GM12878 (cell line): ENCODE measurements at regions not wholly inside any gene's neighbourhood (a gene's known extent, or its start where the extent isn't known, plus 50 kb on each side); places are given as distances from the start of the nearest gene placed in this dataset.

Experiments
- ATAC-seq: fragments of 200-7000 bp; cut with Tn5 transposase; 3 replicates; pipeline ENCODE4 v1.9.1; 2020; ENCODE audit warnings: mild to moderate bottlenecking, moderate library complexity
- BruUV-seq: library from RNA; stranded (reverse); fragments of 400-500 nt; replicated peaks from 2 replicates; lab custom pipeline; 2021; lab: Mats Ljungman, UMichigan
- CTCF ChIA-PET: fragments of 300-600 bp; sonication (Branson Sonifier 250); formaldehyde crosslinking; extraction: SDS; loops from one replicate; lab custom pipeline; 2021; ENCODE audit warnings: inconsistent platforms; lab: Yijun Ruan, JAX
- POLR2A ChIA-PET: fragments of 350-600 bp; formaldehyde crosslinking; extraction: SDS; loops from one replicate; lab custom pipeline; 2021; ENCODE audit warnings: inconsistent platforms; lab: Charles Lee
- RAD21 ChIA-PET: fragments of 300-600 bp; sonication (Branson Sonifier 250); formaldehyde crosslinking; loops from one replicate; lab custom pipeline; 2023; ENCODE audit warnings: antibody characterized with exemption; ENCODE audit not compliant: unreplicated experiment; lab: Charles Lee
- SMC1A ChIA-PET: fragments of 300-600 bp; sonication (Branson Sonifier 250); formaldehyde crosslinking; loops from one replicate; lab custom pipeline; 2023; ENCODE audit not compliant: unreplicated experiment, uncharacterized antibody; lab: Charles Lee
- DNase-seq: peaks from one replicate; pipeline ENCODE4 v3.0.0-alpha.2; 2011; ENCODE audit warnings: low read depth, low spot score
- FAIRE-seq: peaks from 3 replicates; lab custom pipeline; 2011; peaks lifted over from hg19 to GRCh38; lab: Jason Lieb, UNC
- H2AFZ ChIP-seq: 2 replicates; pipeline ENCODE4 v1.6.0; 2011; ENCODE audit warnings: low read depth, low read length, control low read depth; ENCODE audit not compliant: control insufficient read depth
- H3K27ac ChIP-seq: 2 replicates; pipeline ENCODE4 v1.5.1; 2011; ENCODE audit warnings: control low read depth; ENCODE audit not compliant: control insufficient read depth, insufficient read depth
- H3K27me3 ChIP-seq, 2 experiments: replicated peaks in 1 of 2; 2 replicates each; pipeline versions ENCODE4 v1.6.0 to v1.6.1; 2011; ENCODE audit warnings: low read length in 1 of 2; ENCODE audit not compliant: control insufficient read depth in 2 of 2, insufficient read depth in 2 of 2
- H3K36me3 ChIP-seq, 2 experiments: 2 replicates each; pipeline ENCODE4 v1.5.1; 2011; ENCODE audit warnings: low read length in 1 of 2; ENCODE audit not compliant: control insufficient read depth in 2 of 2, insufficient read depth in 2 of 2
- H3K4me1 ChIP-seq: 2 replicates; pipeline ENCODE4 v1.6.1; 2011; ENCODE audit warnings: mild to moderate bottlenecking, low read length, moderate library complexity, mixed read lengths; ENCODE audit not compliant: control insufficient read depth, insufficient read depth
- H3K4me2 ChIP-seq: 2 replicates; pipeline ENCODE4 v1.6.0; 2011; ENCODE audit warnings: control low read depth; ENCODE audit not compliant: control insufficient read depth, insufficient read depth
- H3K4me3 ChIP-seq: fragments of 200-600 bp; sonication (generic); 2 replicates; pipeline ENCODE4 v1.5.1; 2016
- H3K79me2 ChIP-seq: 2 replicates; pipeline ENCODE4 v1.6.0; 2011; ENCODE audit warnings: low read length; ENCODE audit not compliant: control insufficient read depth, insufficient read depth
- H3K9ac ChIP-seq: 2 replicates; pipeline ENCODE4 v1.8.0; 2011; ENCODE audit warnings: low read length, control low read depth, mixed read lengths; ENCODE audit not compliant: control insufficient read depth, insufficient read depth
- H3K9me3 ChIP-seq: replicated peaks from 3 replicates; pipeline ENCODE4 v1.5.1; 2011; ENCODE audit warnings: mild to moderate bottlenecking, low read length; ENCODE audit not compliant: control insufficient read depth, insufficient read depth
- H4K20me1 ChIP-seq: 2 replicates; pipeline ENCODE4 v1.6.0; 2011; ENCODE audit not compliant: control insufficient read depth, insufficient read depth
- CBX5 ChIP-seq: sonication (generic); IDR thresholded peaks from 2 replicates; pipeline ENCODE4 v1.6.1; 2016; ENCODE audit warnings: low read depth, moderate library complexity, mild to moderate bottlenecking, inconsistent platforms
- JUNB ChIP-seq: IDR thresholded peaks from 2 replicates; pipeline ENCODE4 v1.6.1; 2016; ENCODE audit warnings: antibody characterized with exemption, mild to moderate bottlenecking
- NFIC ChIP-seq: IDR thresholded peaks from 2 replicates; pipeline ENCODE4 v1.6.1; 2012; ENCODE audit warnings: low read depth, mild to moderate bottlenecking, inconsistent platforms, low read length, moderate library complexity
- NR2F1 ChIP-seq: fragments of 450-650 bp; conservative IDR thresholded peaks from 2 replicates; pipeline ENCODE4 v1.6.1; 2017; ENCODE audit warnings: mild to moderate bottlenecking
- PAX8 ChIP-seq: fragments of 450-650 bp; IDR thresholded peaks from 2 replicates; pipeline ENCODE4 v1.6.1; 2017; ENCODE audit warnings: mild to moderate bottlenecking, moderate library complexity
- POLR2AphosphoS2 ChIP-seq: IDR thresholded peaks from 2 replicates; pipeline ENCODE4 v1.6.1; 2011; ENCODE audit warnings: low read depth, mild to moderate bottlenecking, low read length, improper control_type of control experiment, moderate library complexity
- RUNX3 ChIP-seq: IDR thresholded peaks from 2 replicates; pipeline ENCODE4 v1.6.1; 2012; ENCODE audit warnings: low read length, inconsistent platforms
- SIX5 ChIP-seq: IDR thresholded peaks from 2 replicates; pipeline ENCODE4 v1.6.1; 2011; ENCODE audit warnings: mild to moderate bottlenecking, low read depth, low read length, moderate library complexity; ENCODE audit not compliant: severe bottlenecking
- TCF7 ChIP-seq: IDR thresholded peaks from 2 replicates; pipeline ENCODE4 v1.6.1; 2014; ENCODE audit warnings: antibody characterized with exemption, borderline replicate concordance
- WRNIP1 ChIP-seq: IDR thresholded peaks from 2 replicates; pipeline ENCODE4 v1.6.1; 2011; ENCODE audit warnings: low read depth, low read length, improper control_type of control experiment, borderline replicate concordance
- ZNF622 ChIP-seq: fragments of 450-650 bp; IDR thresholded peaks from 2 replicates; pipeline ENCODE4 v1.6.1; 2017; ENCODE audit warnings: mild to moderate bottlenecking, inconsistent platforms
- WGBS: methylation state at CpG from one replicate; pipeline ENCODE4 v1.1.6; 2016; ENCODE audit warnings: low lambda C conversion rate; ENCODE audit not compliant: insufficient replicate concordance, insufficient coverage; ENCODE audit errors: missing lambda C conversion rate; 5-methylcytosine and 5-hydroxymethylcytosine counted together
- in situ Hi-C: fragments of 300-500 bp; cut with MboI; formaldehyde crosslinking; loops from 9 replicates; pipeline ENCODE4 v1.14.3; 2018; ENCODE audit warnings: mixed read lengths
- intact Hi-C: fragments of 100-400 bp; cut with micrococcal nuclease; formaldehyde crosslinking; loops from one replicate; pipeline ENCODE4 v1.14.2; 2022; ENCODE audit not compliant: unreplicated experiment
- TF ChIP-seq, protein P1 (sequence below): IDR thresholded peaks from 2 replicates; pipeline ENCODE4 v1.6.1; 2011; ENCODE audit warnings: borderline replicate concordance, low read depth, mild to moderate bottlenecking, moderate library complexity, mixed read lengths, low read length; ENCODE audit not compliant: insufficient read depth; ENCODE audit errors: extremely low read length

DNA sequence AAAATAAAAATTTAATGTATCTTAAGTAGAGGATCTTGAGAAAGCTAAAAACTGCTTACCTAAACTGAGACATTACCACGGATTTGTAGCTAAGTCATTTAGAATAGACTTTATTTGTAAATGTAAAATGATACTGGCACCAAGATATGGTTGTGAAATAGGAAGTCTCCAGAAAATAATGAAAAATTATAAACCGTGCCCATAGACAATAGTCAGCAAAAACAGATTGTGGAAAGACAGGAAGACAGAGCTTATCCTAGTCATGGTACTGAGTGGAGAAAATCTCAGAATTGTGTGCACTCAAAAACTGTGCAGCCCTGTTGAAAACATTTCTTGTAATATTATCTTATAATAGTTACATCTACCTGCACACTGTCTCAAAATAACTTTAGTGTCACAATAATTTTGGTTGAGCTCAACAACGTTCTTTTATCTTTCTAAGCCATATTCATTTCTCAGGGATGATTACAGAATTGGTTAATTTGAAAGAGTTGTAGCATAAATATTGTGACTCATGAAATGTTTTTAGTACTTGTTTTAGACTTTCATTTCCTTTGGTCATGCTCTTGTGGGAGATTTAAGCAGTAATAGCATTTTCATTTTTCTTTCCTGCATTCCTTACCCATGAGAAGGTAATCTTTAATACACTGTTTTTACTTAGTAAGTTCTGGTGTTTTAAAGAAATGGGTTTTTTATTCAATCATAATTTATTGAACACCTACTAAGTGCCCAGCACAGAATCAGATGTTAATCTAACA lies 174.5 kb downstream of the SOX4 start:
- Histone ChIP-seq H3K36me3 (no peaks in the 10 kb centered on the region), H3K9me3 (no peaks in the 10 kb centered on the region), H4K20me1 (no peaks in the 10 kb centered on the region), H3K27ac (no peak overlapping the region), H3K4me3 (no peak overlapping the region), H3K4me2 (no peak overlapping the region), H3K79me2 (no peaks in the 10 kb centered on the region), H2AFZ (no peak overlapping the region), H3K9ac (no peak overlapping the region), H3K27me3 (no peaks in the 10 kb centered on the region), H3K4me1 (no peaks in the 10 kb centered on the region)
- peak; percentile 60 for ATAC-seq
- in situ Hi-C loops (no loop called here), intact Hi-C loops (no loop called here)
- 0% methylated on average over 3 of the region's 3 CpGs for WGBS
- ChIA-PET POLR2A (no interaction called here), SMC1A (interaction anchor here (0.8 to 1.0 kb wide), 2 partner anchors 9 to 79 kb away, joined by 3 to 6 read pairs; no protein-coding TSS in a partner anchor), RAD21 (interaction anchor here (0.6 kb wide), 1 partner anchor 36 kb away, joined by 3 read pairs; no protein-coding TSS in a partner anchor), CTCF (interaction anchor here (1.2 to 1.3 kb wide), 2 partner anchors 10 to 13 kb away, joined by 4 read pairs; no protein-coding TSS in a partner anchor)
- DNase-seq = no peak
- no TSS peak for BruUV-seq
- TF ChIP-seq JUNB = peak; percentile 15; the same call in 1 of the 2 replicates
- 0 out of 2 replicates have a peak, but pooled peaks have one; percentile 21 for TF ChIP-seq RUNX3
- peak; percentile 45; the same call in 1 of the 2 replicates for TF ChIP-seq NFIC
- TF ChIP-seq POLR2AphosphoS2 = no peak
- TF ChIP-seq, all 136 proteins: peak for 3
- no peak for FAIRE-seq

DNA sequence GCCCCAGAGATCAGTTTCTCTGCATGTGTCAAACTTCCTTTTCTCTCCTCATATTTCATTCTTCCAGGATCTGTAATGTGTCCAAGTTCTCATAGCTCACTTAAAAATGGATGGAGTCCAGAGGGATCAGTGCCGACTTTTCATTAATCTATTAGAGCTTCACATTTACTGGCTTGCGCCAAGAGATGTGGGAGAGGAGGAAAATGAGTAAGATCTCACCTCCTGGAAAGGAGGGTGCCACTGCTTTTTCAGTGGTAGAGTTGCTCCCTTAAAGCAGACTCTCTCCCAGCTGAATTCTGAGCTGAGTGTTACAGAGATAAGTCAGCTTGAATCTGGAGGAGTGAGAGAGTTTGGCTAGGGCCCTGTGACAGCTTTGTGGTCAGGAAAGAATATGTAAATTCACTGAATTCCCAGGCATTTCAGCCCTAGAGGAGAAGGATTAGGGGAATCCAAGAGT lies 175.9 kb downstream of the SOX4 start:
- no peak overlapping the region for H2AFZ ChIP-seq
- no peak for FAIRE-seq
- ATAC-seq = no peak
- no peaks in the 10 kb centered on the region for H4K20me1 ChIP-seq
- no peaks in the 10 kb centered on the region for H3K27me3 ChIP-seq
- H3K4me2 ChIP-seq = no peak overlapping the region
- H3K4me3 ChIP-seq = no peak overlapping the region
- SMC1A ChIA-PET = interaction anchor here (0.6 to 0.9 kb wide), 3 partner anchors 10 to 546 kb away, joined by 3 to 4 read pairs (median 3); no protein-coding TSS in a partner anchor
- RAD21 ChIA-PET = no interaction called here
- no peaks in the 10 kb centered on the region for H3K36me3 ChIP-seq
- no peak for TF ChIP-seq NR2F1
- TF ChIP-seq CBX5 = no peak
- no peak for TF ChIP-seq SIX5
- TF ChIP-seq, protein P1, sequence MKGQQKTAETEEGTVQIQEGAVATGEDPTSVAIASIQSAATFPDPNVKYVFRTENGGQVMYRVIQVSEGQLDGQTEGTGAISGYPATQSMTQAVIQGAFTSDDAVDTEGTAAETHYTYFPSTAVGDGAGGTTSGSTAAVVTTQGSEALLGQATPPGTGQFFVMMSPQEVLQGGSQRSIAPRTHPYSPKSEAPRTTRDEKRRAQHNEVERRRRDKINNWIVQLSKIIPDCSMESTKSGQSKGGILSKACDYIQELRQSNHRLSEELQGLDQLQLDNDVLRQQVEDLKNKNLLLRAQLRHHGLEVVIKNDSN = no peak
- TF ChIP-seq TCF7 = no peak
- TF ChIP-seq WRNIP1 = no peak
- no peak for TF ChIP-seq ZNF622
- no peak for TF ChIP-seq PAX8
- H3K9me3 ChIP-seq = no peaks in the 10 kb centered on the region
- H3K9ac ChIP-seq = no peak overlapping the region
- in situ Hi-C loops = no loop called here
- no peak for DNase-seq
- CTCF ChIA-PET = no interaction called here
- H3K27ac ChIP-seq = no peak overlapping the region
- no peaks in the 10 kb centered on the region for H3K4me1 ChIP-seq
- WGBS = 70% methylated on average over 2 of the region's 2 CpGs
- POLR2A ChIA-PET = no interaction called here
- no TSS peak for BruUV-seq
- intact Hi-C loops = no loop called here
- H3K79me2 ChIP-seq = no peaks in the 10 kb centered on the region
